B cell (primary cell): ENCODE measurements at regions not wholly inside any gene's neighbourhood (a gene's known extent, or its start where the extent isn't known, plus 50 kb on each side); places are given as distances from the start of the nearest gene placed in this dataset.

Source experiments
- CTCF ChIP-seq: fragments of 200-600 bp; IDR thresholded peaks from one replicate; pipeline ENCODE4 v1.8.0; 2022; ENCODE audit warnings: antibody characterized with exemption, mild to moderate bottlenecking
- EZH2 ChIP-seq: IDR thresholded peaks from 2 replicates; pipeline ENCODE4 v1.6.1; 2012; ENCODE audit warnings: borderline replicate concordance, low read depth, mild to moderate bottlenecking, moderate library complexity, low read length; ENCODE audit not compliant: insufficient read depth, poor library complexity, severe bottlenecking

GRCh38 chr20:20970841-20971240, 135.3 kb downstream of the LINC00237 start:
- TF ChIP-seq CTCF (no peak), EZH2 (no peak)
